IMR-90 (cell line): ENCODE measurements at regions not wholly inside any gene's neighbourhood (a gene's known extent, or its start where the extent isn't known, plus 50 kb on each side); places are given as distances from the start of the nearest gene placed in this dataset.
A peak's percentile ranks its signal among the peaks of the same experiment; 100 is the strongest.

Experiments used
- ATAC-seq: fragments of 200-7000 bp; cut with Tn5 transposase; 2 replicates; pipeline ENCODE4 v1.9.1; 2020; ENCODE audit warnings: low read depth, mild to moderate bottlenecking, moderate library complexity
- BruUV-seq: library from RNA; stranded (reverse); fragments of 400-500 nt; replicated peaks from 2 replicates; lab custom pipeline; 2021; lab: Mats Ljungman, UMichigan
- CTCF ChIA-PET: fragments of 300-600 bp; formaldehyde crosslinking; extraction: SDS; loops from one replicate; lab custom pipeline; 2021; ENCODE audit warnings: antibody characterized with exemption; lab: Yijun Ruan, JAX
- POLR2A ChIA-PET: fragments of 300-600 bp; sonication (Branson Sonifier 250); formaldehyde crosslinking; loops from one replicate; lab custom pipeline; 2022; ENCODE audit warnings: antibody characterized with exemption; ENCODE audit not compliant: unreplicated experiment; lab: Charles Lee
- DNase-seq: peaks from one replicate; pipeline ENCODE4 v3.0.0; 2013
- H2AFZ ChIP-seq: replicated peaks from 2 replicates; pipeline ENCODE3; 2013; ENCODE audit warnings: low read length, mild to moderate bottlenecking; ENCODE audit not compliant: poor library complexity
- H2AK5ac ChIP-seq: 2 replicates; pipeline ENCODE4 v1.6.1; 2013; ENCODE audit warnings: low read depth, low read length, inconsistent platforms
- H2AK9ac ChIP-seq: replicated peaks from 2 replicates; pipeline ENCODE3; 2013; ENCODE audit warnings: mild to moderate bottlenecking, low read depth, low read length, moderate library complexity; ENCODE audit not compliant: poor library complexity
- H2BK120ac ChIP-seq: 2 replicates; pipeline ENCODE4 v1.6.1; 2013; ENCODE audit warnings: low read depth, low read length, inconsistent platforms
- H2BK15ac ChIP-seq: 3 replicates; pipeline ENCODE4 v1.6.1; 2013; ENCODE audit warnings: low read depth, low read length, inconsistent platforms
- H2BK20ac ChIP-seq: 2 replicates; pipeline ENCODE4 v1.6.1; 2013; ENCODE audit warnings: low read depth, mild to moderate bottlenecking, inconsistent platforms, low read length, moderate library complexity
- H2BK5ac ChIP-seq: 2 replicates; pipeline ENCODE4 v1.6.1; 2013; ENCODE audit warnings: mild to moderate bottlenecking, low read depth, low read length, inconsistent platforms; ENCODE audit not compliant: poor library complexity, severe bottlenecking
- H3K14ac ChIP-seq: replicated peaks from 2 replicates; pipeline ENCODE4 v1.6.1; 2013; ENCODE audit warnings: low read depth, low read length, inconsistent platforms
- H3K18ac ChIP-seq: 2 replicates; pipeline ENCODE4 v1.6.1; 2013; ENCODE audit warnings: low read depth, low read length, control low read depth
- H3K23ac ChIP-seq: 2 replicates; pipeline ENCODE4 v1.6.1; 2013; ENCODE audit warnings: low read depth, low read length, inconsistent platforms
- H3K27ac ChIP-seq: 2 replicates; pipeline ENCODE4 v1.5.1; 2013; ENCODE audit warnings: mild to moderate bottlenecking, control low read depth, low read length; ENCODE audit not compliant: insufficient read depth
- H3K27me3 ChIP-seq: 2 replicates; pipeline ENCODE4 v1.6.1; 2013; ENCODE audit warnings: low read length; ENCODE audit not compliant: control insufficient read depth, insufficient read depth
- H3K36me3 ChIP-seq: 2 replicates; pipeline ENCODE4 v1.6.1; 2013; ENCODE audit warnings: low read length, mixed read lengths; ENCODE audit not compliant: control insufficient read depth, insufficient read depth
- H3K4ac ChIP-seq: 2 replicates; pipeline ENCODE4 v1.6.1; 2013; ENCODE audit warnings: low read depth, low read length, inconsistent platforms
- H3K4me1 ChIP-seq: 2 replicates; pipeline ENCODE4 v1.6.1; 2013; ENCODE audit warnings: low read length, mixed read lengths; ENCODE audit not compliant: control insufficient read depth, insufficient read depth
- H3K4me2 ChIP-seq: 2 replicates; pipeline ENCODE4 v1.6.1; 2013; ENCODE audit warnings: low read depth, mild to moderate bottlenecking, control low read depth, low read length, moderate library complexity
- H3K4me3 ChIP-seq: 2 replicates; pipeline ENCODE4 v1.5.1; 2013; ENCODE audit warnings: low read depth, mild to moderate bottlenecking, control low read depth, low read length, moderate library complexity; ENCODE audit not compliant: insufficient read depth
- H3K56ac ChIP-seq: 2 replicates; pipeline ENCODE4 v1.6.1; 2013; ENCODE audit warnings: low read length, inconsistent platforms; ENCODE audit not compliant: insufficient read depth; ENCODE audit errors: extremely low read depth
- H3K79me1 ChIP-seq, 2 experiments: 2 replicates each; pipeline ENCODE4 v1.6.1; 2013; ENCODE audit warnings: low read length in 2 of 2, inconsistent platforms in 1 of 2, low read depth in 1 of 2
- H3K9ac ChIP-seq: 2 replicates; pipeline ENCODE4 v1.6.1; 2013; ENCODE audit warnings: low read depth, low read length, control low read depth
- H3K9me1 ChIP-seq: 2 replicates; pipeline ENCODE4 v1.6.1; 2013; ENCODE audit warnings: low read length, inconsistent platforms; ENCODE audit not compliant: insufficient read depth
- H3K9me3 ChIP-seq: 2 replicates; pipeline ENCODE4 v1.6.1; 2013; ENCODE audit warnings: low read length; ENCODE audit not compliant: control insufficient read depth, insufficient read depth
- H4K20me1 ChIP-seq: 2 replicates; pipeline ENCODE4 v1.6.1; 2013; ENCODE audit warnings: low read length, inconsistent platforms; ENCODE audit not compliant: insufficient read depth
- H4K5ac ChIP-seq: 2 replicates; pipeline ENCODE4 v1.6.1; 2013; ENCODE audit warnings: mild to moderate bottlenecking, low read depth, low read length, control low read depth
- H4K8ac ChIP-seq, 2 experiments: 2 replicates each; pipeline ENCODE4 v1.6.1; 2013; ENCODE audit warnings: low read depth in 2 of 2, low read length in 2 of 2, control low read depth in 1 of 2, inconsistent platforms in 1 of 2
- H4K91ac ChIP-seq: 2 replicates; pipeline ENCODE4 v1.6.1; 2013; ENCODE audit warnings: low read depth, low read length, inconsistent platforms; ENCODE audit not compliant: insufficient read depth
- BHLHE40 ChIP-seq: fragments of 150-350 bp; IDR thresholded peaks from 2 replicates; pipeline ENCODE4 v1.6.1; 2016; ENCODE audit warnings: mild to moderate bottlenecking, low read depth, low read length
- CEBPB ChIP-seq: IDR thresholded peaks from 2 replicates; pipeline ENCODE4 v1.6.1; 2012; ENCODE audit warnings: low read depth, low read length, improper control_type of control experiment
- CHD1 ChIP-seq: IDR thresholded peaks from 2 replicates; pipeline ENCODE4 v1.6.1; 2012; ENCODE audit warnings: low read depth, low read length, improper control_type of control experiment
- CTCF ChIP-seq: conservative IDR thresholded peaks from 2 replicates; pipeline ENCODE4 v1.5.1; 2012; ENCODE audit warnings: mild to moderate bottlenecking, low read depth, low read length, improper control_type of control experiment
- ELK1 ChIP-seq: fragments of 150-350 bp; IDR thresholded peaks from 2 replicates; pipeline ENCODE4 v1.6.1; 2016; ENCODE audit warnings: low read depth, mild to moderate bottlenecking, low read length, moderate library complexity, borderline replicate concordance
- FOS ChIP-seq: fragments of 150-350 bp; IDR thresholded peaks from 2 replicates; pipeline ENCODE4 v1.6.1; 2016; ENCODE audit warnings: low read depth, low read length
- MAFK ChIP-seq: IDR thresholded peaks from 2 replicates; pipeline ENCODE4 v1.6.1; 2012; ENCODE audit warnings: low read depth, low read length, improper control_type of control experiment
- MAZ ChIP-seq: IDR thresholded peaks from 2 replicates; pipeline ENCODE4 v1.6.1; 2012; ENCODE audit warnings: low read depth, mild to moderate bottlenecking, low read length, improper control_type of control experiment, moderate library complexity, borderline replicate concordance
- MXI1 ChIP-seq: IDR thresholded peaks from 2 replicates; pipeline ENCODE4 v1.6.1; 2012; ENCODE audit warnings: low read depth, mild to moderate bottlenecking, low read length, moderate library complexity, borderline replicate concordance
- NFE2L2 ChIP-seq: fragments of 150-350 bp; IDR thresholded peaks from 2 replicates; pipeline ENCODE4 v1.6.1; 2016; ENCODE audit warnings: low read depth, mild to moderate bottlenecking, low read length
- POLR2A ChIP-seq: IDR thresholded peaks from 2 replicates; pipeline ENCODE4 v1.6.1; 2012; ENCODE audit warnings: mild to moderate bottlenecking, low read depth, low read length
- RAD21 ChIP-seq: IDR thresholded peaks from 2 replicates; pipeline ENCODE4 v1.6.1; 2012; ENCODE audit warnings: low read length, improper control_type of control experiment
- RCOR1 ChIP-seq: IDR thresholded peaks from 2 replicates; pipeline ENCODE4 v1.6.1; 2012; ENCODE audit warnings: mild to moderate bottlenecking, low read length, improper control_type of control experiment; ENCODE audit not compliant: insufficient replicate concordance
- RFX5 ChIP-seq: IDR thresholded peaks from 2 replicates; pipeline ENCODE4 v1.8.0; 2012; ENCODE audit warnings: low read depth, mild to moderate bottlenecking, low read length, moderate library complexity
- SMC3 ChIP-seq: fragments of 150-350 bp; IDR thresholded peaks from 2 replicates; pipeline ENCODE4 v1.6.1; 2016; ENCODE audit warnings: low read depth, mild to moderate bottlenecking, antibody characterized with exemption, low read length, moderate library complexity
- USF2 ChIP-seq: fragments of 150-350 bp; IDR thresholded peaks from 2 replicates; pipeline ENCODE4 v1.6.1; 2017; ENCODE audit warnings: mild to moderate bottlenecking, antibody characterized with exemption, low read length, low read depth
- WGBS, 2 experiments: methylation state at CpG; one replicate each; pipeline versions ENCODE4 v1.1.5 to v1.1.7; 2013; ENCODE audit warnings: missing lambda C conversion rate in 2 of 2; ENCODE audit not compliant: insufficient read length in 1 of 2; ENCODE audit errors: extremely low coverage in 2 of 2; 5-methylcytosine and 5-hydroxymethylcytosine counted together
- dilution Hi-C: fragments of 300-500 bp; cut with HindIII; formaldehyde crosslinking; loops from one replicate; pipeline ENCODE4 v1.14.3; 2018; ENCODE audit warnings: low sequenced_read_pairs; ENCODE audit not compliant: unreplicated experiment
- in situ Hi-C: fragments of 300-500 bp; cut with MboI; formaldehyde crosslinking; loops from 3 replicates; pipeline ENCODE4 v1.14.3; 2019; ENCODE audit warnings: low sequenced_read_pairs, inconsistent platforms, mixed read lengths
- intact Hi-C: fragments of 100-400 bp; cut with micrococcal nuclease; formaldehyde crosslinking; loops from 2 replicates; pipeline ENCODE4 v1.10.0; 2022

GRCh38 chr14:51546099-51546498 is 105.6 kb upstream of the FRMD6 start:
- no TSS peak for BruUV-seq

More at GRCh38 chr14:51546099-51546498, 105.6 kb upstream of the FRMD6 start:
- POLR2A ChIA-PET: interaction anchor here (0.9 kb wide), 1 partner anchor 104 kb away, joined by 3 read pairs; no protein-coding TSS in a partner anchor
- TF ChIP-seq POLR2A (no peak), RCOR1 (no peak), USF2 (no peak), CEBPB (no peak), SMC3 (no peak), MAZ (no peak), CHD1 (no peak), CTCF (no peak), MAFK (no peak), ELK1 (no peak), FOS (no peak), RFX5 (no peak), NFE2L2 (no peak), MXI1 (no peak), BHLHE40 (no peak), RAD21 (no peak)
- Histone ChIP-seq H4K91ac (peak overlapping the region; percentile 50), H3K27me3 (no peaks in the 10 kb centered on the region), H2BK5ac (peak overlapping the region; percentile 83), H2AK5ac (peak overlapping the region; percentile 16), H3K9me1 (peaks cover 10% of the 10 kb centered on the region), H3K9ac (no peak overlapping the region), H3K23ac (peak overlapping the region; percentile 10), H3K14ac (peak overlapping the region; percentile 13; the same call in 1 of the 2 replicates), H2AFZ (no peak overlapping the region), H4K5ac (peak overlapping the region; percentile 81; the same call in 1 of the 2 replicates), H4K8ac (peak overlapping the region; percentile 31 to 48; a peak in 1 of 4 replicates), H3K79me1 (peaks cover 6 to 21% of the 10 kb centered on the region in 2 experiments; a peak in 2 of 4 replicates), H4K20me1 (no peaks in the 10 kb centered on the region), H2BK15ac (peak overlapping the region; percentile 78; the same call in 1 of the 3 replicates), H3K27ac (0 out of 2 replicates have a peak overlapping the region, but pooled peaks have one; percentile 38), H3K18ac (peak overlapping the region; percentile 98; the same call in 1 of the 2 replicates), H2BK120ac (peak overlapping the region; percentile 29), H3K9me3 (no peaks in the 10 kb centered on the region), H2AK9ac (no peak overlapping the region), H3K4me2 (no peak overlapping the region), H2BK20ac (peak overlapping the region; percentile 12; the same call in 1 of the 2 replicates), H3K4me3 (no peak overlapping the region), H3K4me1 (peaks cover 17% of the 10 kb centered on the region), H3K36me3 (no peaks in the 10 kb centered on the region), H3K56ac (no peak overlapping the region), H3K4ac (peak overlapping the region; percentile 49)
- CTCF ChIA-PET: interaction anchor here (0.6 to 1.6 kb wide), 4 partner anchors 17 to 709 kb away, joined by 3 to 7 read pairs (median 4); no protein-coding TSS in a partner anchor
- in situ Hi-C loops (no loop called here), intact Hi-C loops (loop anchor here (1.0 to 5.0 kb wide), 4 partner anchors 106 to 263 kb away; partner anchors contain the start of gene FRMD6), dilution Hi-C loops (no loop called here)
- ATAC-seq (no peak), DNase-seq (no peak)
- 80% methylated on average over 1 of the region's 2 CpGs; no CpG with 5 or more reads in 1 of the 2 experiments for WGBS, 2 experiments
